VCaP (cell line): ENCODE measurements at regions not wholly inside any gene's neighbourhood (a gene's known extent, or its start where the extent isn't known, plus 50 kb on each side); places are given as distances from the start of the nearest gene placed in this dataset.

Experiments
- H3K27ac ChIP-seq: fragments of 450-650 bp; 2 replicates; pipeline ENCODE4 v1.5.1; 2017
- TF ChIP-seq, protein P1 (sequence below): fragments of 450-650 bp; conservative IDR thresholded peaks from 2 replicates; pipeline ENCODE4 v1.5.1; 2017; ENCODE audit warnings: mild to moderate bottlenecking, moderate library complexity

DNA sequence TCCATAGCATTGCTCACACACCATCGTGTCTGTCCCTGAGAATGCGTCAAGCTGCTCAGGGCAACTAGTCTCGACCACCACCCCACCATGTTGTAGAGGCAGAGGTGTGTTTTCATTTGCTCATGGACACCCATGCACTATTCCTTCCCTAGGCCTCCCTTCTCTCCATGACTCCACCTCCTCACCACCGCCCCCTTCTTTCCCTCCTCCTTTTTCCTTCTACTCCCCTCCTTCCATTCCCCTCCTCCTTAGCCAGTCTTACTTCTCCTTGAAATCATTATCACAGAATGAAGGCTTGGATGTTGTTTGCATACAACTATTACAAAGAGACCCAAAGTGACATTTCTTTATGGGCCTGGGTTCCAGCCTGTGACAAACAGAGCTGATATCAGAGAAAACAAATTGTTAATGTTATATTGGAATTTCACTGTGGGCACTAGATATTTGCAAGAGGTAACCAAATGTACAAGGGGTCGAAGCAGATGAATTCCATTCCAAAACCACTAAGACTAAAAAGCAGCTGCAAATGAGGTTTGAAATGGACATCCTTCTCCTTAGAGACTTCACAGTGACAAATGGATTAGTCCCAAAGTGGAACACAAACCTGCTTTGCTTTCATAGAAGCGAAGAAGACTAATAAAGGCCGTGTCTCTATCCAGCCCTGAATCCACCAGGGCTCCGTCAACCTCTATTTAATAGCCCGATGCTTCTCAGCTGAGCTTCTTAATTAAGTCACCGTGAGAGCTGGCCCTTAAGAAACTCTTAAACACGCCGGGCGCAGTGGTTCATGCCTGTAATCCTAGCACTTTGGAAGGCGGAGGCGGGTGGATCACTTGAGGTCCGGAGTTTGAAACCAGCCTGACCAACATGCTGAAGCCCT lies 275.8 kb upstream of the SULF2 start:
- TF ChIP-seq, protein P1, sequence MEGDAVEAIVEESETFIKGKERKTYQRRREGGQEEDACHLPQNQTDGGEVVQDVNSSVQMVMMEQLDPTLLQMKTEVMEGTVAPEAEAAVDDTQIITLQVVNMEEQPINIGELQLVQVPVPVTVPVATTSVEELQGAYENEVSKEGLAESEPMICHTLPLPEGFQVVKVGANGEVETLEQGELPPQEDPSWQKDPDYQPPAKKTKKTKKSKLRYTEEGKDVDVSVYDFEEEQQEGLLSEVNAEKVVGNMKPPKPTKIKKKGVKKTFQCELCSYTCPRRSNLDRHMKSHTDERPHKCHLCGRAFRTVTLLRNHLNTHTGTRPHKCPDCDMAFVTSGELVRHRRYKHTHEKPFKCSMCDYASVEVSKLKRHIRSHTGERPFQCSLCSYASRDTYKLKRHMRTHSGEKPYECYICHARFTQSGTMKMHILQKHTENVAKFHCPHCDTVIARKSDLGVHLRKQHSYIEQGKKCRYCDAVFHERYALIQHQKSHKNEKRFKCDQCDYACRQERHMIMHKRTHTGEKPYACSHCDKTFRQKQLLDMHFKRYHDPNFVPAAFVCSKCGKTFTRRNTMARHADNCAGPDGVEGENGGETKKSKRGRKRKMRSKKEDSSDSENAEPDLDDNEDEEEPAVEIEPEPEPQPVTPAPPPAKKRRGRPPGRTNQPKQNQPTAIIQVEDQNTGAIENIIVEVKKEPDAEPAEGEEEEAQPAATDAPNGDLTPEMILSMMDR, result no peak

DNA sequence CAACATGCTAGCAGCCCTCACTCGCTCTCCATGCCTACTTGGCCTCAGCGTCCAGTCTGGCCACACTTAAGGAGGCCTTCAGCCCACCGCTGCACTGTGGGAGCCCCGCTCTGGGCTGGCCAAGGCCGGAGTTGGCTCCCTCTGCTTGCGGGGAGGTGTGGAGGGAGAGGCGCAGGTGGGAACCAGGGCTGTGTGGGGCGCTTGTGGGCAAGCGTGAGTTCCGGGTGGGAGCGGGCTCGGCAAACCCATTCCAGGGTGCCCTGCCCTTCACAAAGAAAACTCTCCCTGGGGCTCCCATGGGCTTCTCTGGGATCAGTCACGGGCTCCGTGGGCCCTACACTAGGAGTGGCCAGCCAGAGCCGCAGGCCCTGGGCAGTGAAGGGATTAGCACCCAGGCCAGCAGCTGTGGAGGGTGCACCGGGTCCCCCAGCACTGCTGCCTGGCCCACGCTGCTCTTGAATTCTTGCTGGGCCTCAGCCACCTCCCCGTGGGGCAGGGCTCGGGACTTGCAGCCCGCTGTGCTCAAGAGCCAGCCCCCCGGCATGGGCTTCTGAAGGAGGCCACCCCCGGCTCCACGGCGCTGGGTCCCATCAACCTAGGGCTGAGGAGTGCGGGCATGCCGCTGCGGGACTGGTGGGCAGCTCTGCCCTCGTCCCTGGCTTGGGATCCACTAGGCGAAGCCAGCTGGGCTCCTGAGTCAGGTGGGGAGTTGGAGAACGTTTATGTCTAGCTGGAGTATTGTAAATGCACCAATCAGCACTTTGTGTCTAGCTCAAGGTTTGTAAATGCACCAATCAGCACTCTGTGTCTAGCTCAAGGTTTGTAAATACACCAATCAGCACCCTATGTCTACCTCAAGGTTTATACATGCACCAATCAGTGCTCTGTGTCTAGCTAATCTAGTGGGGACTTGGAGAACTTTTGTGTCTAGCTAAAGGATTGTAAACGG lies 273.6 kb upstream of the SULF2 start:
- H3K27ac ChIP-seq, result no peak overlapping the region
- TF ChIP-seq, protein P1, result no peak

More for the DNA sequence above, 275.8 kb upstream of the SULF2 start:
- no peak overlapping the region for H3K27ac ChIP-seq

DNA sequence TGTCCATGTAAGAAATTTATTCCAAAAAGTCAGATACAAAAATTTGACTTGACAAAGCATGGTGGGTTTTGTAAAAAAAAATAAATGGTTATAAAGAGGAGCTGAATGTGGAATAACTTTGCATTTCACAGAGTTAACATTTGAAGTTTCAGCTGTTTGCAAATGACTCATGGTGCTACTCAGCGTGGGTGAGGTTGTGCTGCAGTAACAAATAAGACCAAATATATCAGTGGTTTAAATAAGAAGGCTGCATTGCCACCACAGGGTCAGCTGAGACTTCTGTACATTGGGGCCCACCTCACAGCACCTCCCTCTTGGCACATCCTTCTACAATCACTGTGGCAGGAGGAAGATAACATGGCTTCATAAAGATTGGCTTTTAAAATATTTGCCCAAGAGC lies 272.5 kb upstream of the SULF2 start:
- H3K27ac ChIP-seq, result no peak overlapping the region
- TF ChIP-seq, protein P1, result no peak

DNA sequence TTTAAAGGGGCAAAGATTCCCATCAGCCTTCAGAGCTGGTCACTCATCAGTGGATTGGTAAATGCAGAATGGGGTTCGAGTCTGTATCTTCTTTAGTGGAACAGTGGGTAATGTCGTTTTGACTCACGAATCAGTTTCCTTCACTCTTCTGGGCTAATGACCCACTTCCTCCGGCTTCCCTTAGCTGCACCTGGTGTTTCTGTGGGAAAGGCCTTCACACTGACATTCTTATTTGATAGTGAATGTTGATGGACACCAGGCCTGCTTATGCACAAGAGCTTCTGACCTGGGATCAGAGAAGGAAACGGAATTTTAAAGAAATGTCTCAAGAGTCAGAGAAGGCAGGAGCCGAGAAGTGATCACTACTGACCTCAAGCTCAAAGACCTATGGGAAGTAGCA lies 272.0 kb upstream of the SULF2 start:
- TF ChIP-seq, protein P1, result no peak
- H3K27ac ChIP-seq, result no peak overlapping the region

DNA sequence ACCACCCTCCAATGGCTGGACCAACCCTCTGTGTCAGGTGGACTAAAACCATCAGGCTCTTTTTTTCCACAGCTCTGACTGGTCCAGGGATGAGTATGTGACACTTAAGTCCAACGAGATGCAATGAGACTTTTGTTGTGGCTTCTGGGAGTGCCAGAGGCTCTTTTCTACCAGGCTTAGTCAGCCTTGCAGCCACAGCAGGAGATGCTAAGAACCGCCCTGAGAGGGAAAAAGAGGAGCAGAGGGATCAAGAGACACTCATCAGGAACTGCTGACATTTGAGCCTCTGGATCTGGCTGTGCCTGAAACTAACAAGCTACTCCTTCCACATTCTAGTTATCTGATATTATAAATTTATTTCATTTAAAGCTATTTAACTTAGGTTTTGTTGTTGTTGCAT lies 270.9 kb upstream of the SULF2 start:
- no peak overlapping the region for H3K27ac ChIP-seq
- TF ChIP-seq, protein P1, result no peak

DNA sequence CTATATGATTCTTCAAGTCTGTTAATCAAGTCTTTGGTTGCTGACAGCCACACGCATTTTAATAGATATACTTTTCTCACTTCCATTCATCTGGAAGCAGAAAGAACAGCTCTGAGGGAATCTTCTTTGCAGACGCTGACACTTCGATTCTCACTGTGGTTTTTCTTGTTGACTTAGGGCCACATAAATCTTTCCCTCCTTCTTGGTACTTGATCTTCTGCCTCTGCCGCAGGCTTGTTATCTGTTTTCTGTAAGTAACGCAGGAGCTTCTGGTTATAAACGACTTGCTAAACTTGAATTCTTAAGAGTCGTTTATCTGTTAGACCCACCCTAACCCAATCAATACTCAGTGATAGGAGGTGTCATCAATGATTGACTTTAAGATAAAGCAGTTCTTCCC lies 268.8 kb upstream of the SULF2 start:
- TF ChIP-seq, protein P1, result no peak
- H3K27ac ChIP-seq, result no peak overlapping the region

DNA sequence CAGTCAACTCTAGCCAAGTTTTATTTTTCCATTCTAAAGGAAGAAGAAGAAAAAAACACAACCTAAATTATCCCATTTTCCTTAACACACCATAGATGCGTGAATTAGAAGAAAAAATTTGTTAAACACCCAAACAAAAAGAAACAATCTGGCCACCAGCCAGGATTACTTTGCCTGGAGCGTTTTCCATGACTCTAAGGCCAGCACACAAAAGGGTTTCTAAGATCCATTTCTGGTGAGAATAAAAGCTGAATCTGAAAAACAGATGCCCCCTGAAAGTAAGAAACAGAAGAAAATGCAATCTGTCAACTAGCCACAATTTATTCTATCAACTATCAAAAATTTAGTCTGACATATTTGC lies 267.2 kb upstream of the SULF2 start:
- TF ChIP-seq, protein P1, result no peak
- H3K27ac ChIP-seq, result no peak overlapping the region
